Suprapubic skin (tissue), 4 donors: ENCODE measurements at regions not wholly inside any gene's neighbourhood (a gene's known extent, or its start where the extent isn't known, plus 50 kb on each side); places are given as distances from the start of the nearest gene placed in this dataset.

Source experiments
- DNase-seq, 2 donors: peaks; one replicate each; pipeline ENCODE4 v3.0.0-alpha.2; 2019; ENCODE audit warnings: low spot score in 2 of 2
- H3K27ac ChIP-seq: fragments of 200-600 bp; sonication (generic); one replicate; pipeline ENCODE4 v1.5.1; 2019
- H3K27me3 ChIP-seq: fragments of 200-600 bp; sonication (generic); one replicate; pipeline ENCODE4 v1.5.1; 2019
- H3K36me3 ChIP-seq: fragments of 200-600 bp; sonication (generic); one replicate; pipeline ENCODE4 v1.5.1; 2019
- H3K4me1 ChIP-seq: fragments of 200-600 bp; sonication (generic); one replicate; pipeline ENCODE4 v1.5.1; 2019
- H3K4me3 ChIP-seq: fragments of 200-600 bp; sonication (generic); one replicate; pipeline ENCODE4 v1.5.1; 2019; ENCODE audit warnings: mild to moderate bottlenecking
- H3K9me3 ChIP-seq: fragments of 200-600 bp; sonication (generic); one replicate; pipeline ENCODE4 v1.5.1; 2019
- CTCF ChIP-seq, 2 donors: fragments of 200-600 bp in 1 of 2; fragments of 450-650 bp in 1 of 2; sonication (generic) in 1 of 2; IDR thresholded peaks; one replicate each; pipeline ENCODE4 v1.5.1; 2016 to 2019; ENCODE audit warnings: antibody characterized with exemption in 2 of 2, mild to moderate bottlenecking in 1 of 2, moderate library complexity in 1 of 2
- EP300 ChIP-seq: sonication (generic); formaldehyde crosslinking; IDR thresholded peaks from one replicate; pipeline ENCODE4 v1.6.1; 2017; ENCODE audit warnings: antibody characterized with exemption
- POLR2A ChIP-seq, 2 donors: fragments of 450-650 bp; IDR thresholded peaks; one replicate each; pipeline ENCODE4 v1.6.1; 2017; ENCODE audit warnings: antibody characterized with exemption in 2 of 2, mild to moderate bottlenecking in 2 of 2, moderate library complexity in 2 of 2
- POLR2AphosphoS5 ChIP-seq, 3 donors: sonication (generic); formaldehyde crosslinking; IDR thresholded peaks; one replicate each; pipeline ENCODE4 v1.6.1; 2017; ENCODE audit warnings: antibody characterized with exemption in 3 of 3
- WGBS: methylation state at CpG from one replicate; pipeline ENCODE4 v1.1.5; 2018; 5-methylcytosine and 5-hydroxymethylcytosine counted together

GRCh38 chr3:163056874-163057497 is 1560.4 kb downstream of the OTOL1 start:
- Histone ChIP-seq H3K9me3 (no peaks in the 10 kb centered on the region), H3K36me3 (no peaks in the 10 kb centered on the region), H3K4me1 (no peaks in the 10 kb centered on the region), H3K27me3 (no peaks in the 10 kb centered on the region), H3K27ac (no peak overlapping the region), H3K4me3 (no peak overlapping the region)
- TF ChIP-seq POLR2AphosphoS5 (IDR thresholded peaks at IDR 0.05) (no peak), CTCF (IDR thresholded peaks at IDR 0.05) (peak in 1 of 2 donors; percentile 29), POLR2A (IDR thresholded peaks at IDR 0.05) (no peak), EP300 (no peak)
- 23% methylated on average over 2 of the region's 2 CpGs for WGBS
- DNase-seq: no peak

- H3K27ac ChIP-seq: no peak overlapping the region
- 39% methylated on average over 11 of the region's 11 CpGs for WGBS
- H3K4me3 ChIP-seq: no peak overlapping the region
- no peak for TF ChIP-seq EP300
- no peak for TF ChIP-seq CTCF (IDR thresholded peaks at IDR 0.05)
- no peak for TF ChIP-seq POLR2AphosphoS5 (IDR thresholded peaks at IDR 0.05)
- no peak for TF ChIP-seq POLR2A (IDR thresholded peaks at IDR 0.05)
- no peak for DNase-seq
- no peaks in the 10 kb centered on the region for H3K4me1 ChIP-seq
- H3K27me3 ChIP-seq: no peaks in the 10 kb centered on the region
- H3K36me3 ChIP-seq: no peaks in the 10 kb centered on the region
- H3K9me3 ChIP-seq: no peaks in the 10 kb centered on the region
Measured at GRCh38 chr3:163058031-163058854, 1561.6 kb downstream of the OTOL1 start.

GRCh38 chr3:163071713-163072112 is 1575.1 kb downstream of the OTOL1 start:
- TF ChIP-seq CTCF (IDR thresholded peaks at IDR 0.05) (no peak), POLR2A (IDR thresholded peaks at IDR 0.05) (no peak), EP300 (no peak), POLR2AphosphoS5 (IDR thresholded peaks at IDR 0.05) (no peak)
- Histone ChIP-seq H3K4me3 (no peak overlapping the region), H3K4me1 (no peaks in the 10 kb centered on the region), H3K27me3 (no peaks in the 10 kb centered on the region), H3K9me3 (peaks cover 5% of the 10 kb centered on the region), H3K27ac (no peak overlapping the region), H3K36me3 (no peaks in the 10 kb centered on the region)
- no peak for DNase-seq
- WGBS: 31% methylated on average over 2 of the region's 2 CpGs
